ENCODE measurements at regions not wholly inside any gene's neighbourhood (a gene's known extent, or its start where the extent isn't known, plus 50 kb on each side); places are given as distances from the start of the nearest gene placed in this dataset.

GRCh38 chr19:16025108-16026101 is 50.9 kb upstream of the TPM4 start:
- Histone ChIP-seq H3K36me3 (no peaks in the 10 kb centered on the region), H3K9me3 (no peaks in the 10 kb centered on the region), H3K4me1 (no peaks in the 10 kb centered on the region), H3K27ac (no peak overlapping the region), H3K27me3 (no peaks in the 10 kb centered on the region), H3K4me3 (no peak overlapping the region), H3K9ac (ENCODE audit: low read depth in 2 of 2, low read length in 2 of 2) (no peak overlapping the region)
- TF ChIP-seq CTCF (IDR thresholded peaks at IDR 0.05): peak; percentile 23
- no peak for DNase-seq
- intact Hi-C loops (cut with DNase I): no loop called here

GRCh38 chr19:16026131-16026530 is 50.2 kb upstream of the TPM4 start:
- no peaks in the 10 kb centered on the region for H3K9me3 ChIP-seq
- intact Hi-C loops (cut with DNase I): no loop called here
- DNase-seq: no peak
- no peaks in the 10 kb centered on the region for H3K36me3 ChIP-seq
- no peak overlapping the region for H3K27ac ChIP-seq
- no peak overlapping the region for H3K9ac ChIP-seq (ENCODE audit: low read depth in 2 of 2, low read length in 2 of 2)
- TF ChIP-seq CTCF (IDR thresholded peaks at IDR 0.05): no peak
- no peak overlapping the region for H3K4me3 ChIP-seq
- H3K27me3 ChIP-seq: no peaks in the 10 kb centered on the region
- H3K4me1 ChIP-seq: no peaks in the 10 kb centered on the region
